ENCODE measurements at regions not wholly inside any gene's neighbourhood (a gene's known extent, or its start where the extent isn't known, plus 50 kb on each side); places are given as distances from the start of the nearest gene placed in this dataset.

GRCh38 chr3:21357241-21357640, 393.8 kb downstream of the ZNF385D start:
- no peak for TF ChIP-seq CTCF (conservative IDR thresholded peaks at IDR 0.05)
- no peak overlapping the region for H3K4me3 Mint-ChIP-seq
- no peaks in the 10 kb centered on the region for H3K4me1 Mint-ChIP-seq
- peaks cover 8% of the 10 kb centered on the region for H3K9me3 Mint-ChIP-seq
- no peaks in the 10 kb centered on the region for H3K27me3 Mint-ChIP-seq (ENCODE audit: low read depth)
- H3K27ac Mint-ChIP-seq (ENCODE audit: unreplicated experiment) = no peak overlapping the region
- H3K36me3 Mint-ChIP-seq (ENCODE audit: low read depth) = peaks cover 3% of the 10 kb centered on the region
- no peak for DNase-seq (ENCODE audit: low read depth, low spot score)

- Mint-ChIP-seq H3K4me3 (no peak overlapping the region), H3K27me3 (ENCODE audit: low read depth) (no peaks in the 10 kb centered on the region), H3K36me3 (ENCODE audit: low read depth) (peaks cover 3% of the 10 kb centered on the region), H3K9me3 (peaks cover 6% of the 10 kb centered on the region), H3K4me1 (no peaks in the 10 kb centered on the region), H3K27ac (ENCODE audit: unreplicated experiment) (no peak overlapping the region)
- no peak for DNase-seq (ENCODE audit: low read depth, low spot score)
- TF ChIP-seq CTCF (conservative IDR thresholded peaks at IDR 0.05) = no peak
Observed at GRCh38 chr3:21356402-21356801, 394.6 kb downstream of the ZNF385D start.

GRCh38 chr3:21345382-21345976, 405.5 kb downstream of the ZNF385D start:
- H3K27me3 Mint-ChIP-seq (ENCODE audit: low read depth) = no peaks in the 10 kb centered on the region
- H3K4me1 Mint-ChIP-seq = no peaks in the 10 kb centered on the region
- no peak for TF ChIP-seq CTCF (conservative IDR thresholded peaks at IDR 0.05)
- H3K27ac Mint-ChIP-seq (ENCODE audit: unreplicated experiment) = no peak overlapping the region
- H3K36me3 Mint-ChIP-seq (ENCODE audit: low read depth) = no peaks in the 10 kb centered on the region
- H3K4me3 Mint-ChIP-seq = no peak overlapping the region
- H3K9me3 Mint-ChIP-seq = peaks cover 3% of the 10 kb centered on the region
- no peak for DNase-seq (ENCODE audit: low read depth, low spot score)

- H3K36me3 Mint-ChIP-seq (ENCODE audit: low read depth) = no peaks in the 10 kb centered on the region
- peaks cover 2% of the 10 kb centered on the region for H3K4me1 Mint-ChIP-seq
- no peak for DNase-seq (ENCODE audit: low read depth, low spot score)
- H3K27ac Mint-ChIP-seq (ENCODE audit: unreplicated experiment) = no peak overlapping the region
- H3K27me3 Mint-ChIP-seq (ENCODE audit: low read depth) = no peaks in the 10 kb centered on the region
- TF ChIP-seq CTCF (conservative IDR thresholded peaks at IDR 0.05) = no peak
- H3K9me3 Mint-ChIP-seq = no peaks in the 10 kb centered on the region
- H3K4me3 Mint-ChIP-seq = no peak overlapping the region
Observed at GRCh38 chr3:21331857-21332256, 419.2 kb downstream of the ZNF385D start.

GRCh38 chr3:21331321-21331720, 419.7 kb downstream of the ZNF385D start:
- Mint-ChIP-seq H3K36me3 (ENCODE audit: low read depth) (no peaks in the 10 kb centered on the region), H3K27me3 (ENCODE audit: low read depth) (no peaks in the 10 kb centered on the region), H3K4me3 (no peak overlapping the region)

More at GRCh38 chr3:21331321-21331720, 419.7 kb downstream of the ZNF385D start:
- Mint-ChIP-seq H3K4me1 (peaks cover 7% of the 10 kb centered on the region), H3K9me3 (no peaks in the 10 kb centered on the region), H3K27ac (ENCODE audit: unreplicated experiment) (no peak overlapping the region)
- TF ChIP-seq CTCF (conservative IDR thresholded peaks at IDR 0.05) = no peak
- DNase-seq (ENCODE audit: low read depth, low spot score) = no peak

Data from neural crest cell (in vitro differentiated cells).